HG02798 (cell line): ENCODE measurements at regions not wholly inside any gene's neighbourhood (a gene's known extent, or its start where the extent isn't known, plus 50 kb on each side); places are given as distances from the start of the nearest gene placed in this dataset.
A peak's percentile ranks its signal among the peaks of the same experiment; 100 is the strongest.

ENCODE experiments used
- ATAC-seq: cut with Tn5 transposase; IDR thresholded peaks from one replicate; pipeline ENCODE4 v1.9.1; 2021; ENCODE audit warnings: mild to moderate bottlenecking; ENCODE audit not compliant: unreplicated experiment, poor library complexity

- ATAC-seq, result no peak
These were observed 296.7 kb downstream of the FBXW7 start for GRCh38 chr4:152239216-152239615.

GRCh38 chr4:152236519-152237056 lies 299.3 kb downstream of the FBXW7 start:
- ATAC-seq, result no peak

GRCh38 chr4:152235718-152236117 lies 300.2 kb downstream of the FBXW7 start:
- no peak for ATAC-seq

GRCh38 chr4:152234571-152234970 lies 301.3 kb downstream of the FBXW7 start:
- ATAC-seq, result no peak

- no peak for ATAC-seq
These were observed 303.6 kb downstream of the FBXW7 start for GRCh38 chr4:152232271-152232670.

DNA sequence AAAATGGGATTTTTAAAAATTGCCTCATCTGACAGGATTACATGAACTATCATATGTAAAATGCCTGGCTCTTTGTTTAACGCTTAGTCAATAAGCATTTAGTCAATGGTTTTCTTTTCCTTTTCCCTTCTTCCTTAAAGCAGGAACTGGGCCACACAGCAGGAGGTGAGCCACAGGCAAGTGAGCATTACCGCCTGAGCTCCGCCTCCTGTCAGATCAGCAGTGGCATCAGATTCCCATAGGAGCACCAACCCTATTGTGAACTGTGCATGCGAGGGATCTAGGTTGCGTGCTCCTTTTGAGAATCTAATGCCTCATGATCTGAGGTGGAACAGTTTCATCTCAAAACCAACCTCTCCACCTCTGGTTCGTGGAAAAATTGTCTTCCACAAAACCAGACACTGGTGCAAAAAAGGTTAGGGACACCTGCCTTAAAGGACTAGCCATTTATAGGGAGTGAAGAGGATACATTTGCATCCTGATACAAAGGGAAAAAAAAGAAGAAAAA lies 306.1 kb downstream of the FBXW7 start:
- no peak for ATAC-seq

GRCh38 chr4:152225680-152226079 lies 310.2 kb downstream of the FBXW7 start:
- no peak for ATAC-seq

GRCh38 chr4:152224721-152225420 lies 311.0 kb downstream of the FBXW7 start:
- no peak for ATAC-seq

GRCh38 chr4:152224223-152224622 lies 311.7 kb downstream of the FBXW7 start:
- ATAC-seq, result no peak

GRCh38 chr4:152223600-152223999 lies 312.3 kb downstream of the FBXW7 start:
- no peak for ATAC-seq

GRCh38 chr4:152221816-152222516 lies 313.9 kb downstream of the FBXW7 start:
- no peak for ATAC-seq

- peak; percentile 67 for ATAC-seq
These were observed 315.7 kb downstream of the FBXW7 start for GRCh38 chr4:152220201-152220666.

- no peak for ATAC-seq
These were observed 317.3 kb downstream of the FBXW7 start for GRCh38 chr4:152218576-152218975.

DNA sequence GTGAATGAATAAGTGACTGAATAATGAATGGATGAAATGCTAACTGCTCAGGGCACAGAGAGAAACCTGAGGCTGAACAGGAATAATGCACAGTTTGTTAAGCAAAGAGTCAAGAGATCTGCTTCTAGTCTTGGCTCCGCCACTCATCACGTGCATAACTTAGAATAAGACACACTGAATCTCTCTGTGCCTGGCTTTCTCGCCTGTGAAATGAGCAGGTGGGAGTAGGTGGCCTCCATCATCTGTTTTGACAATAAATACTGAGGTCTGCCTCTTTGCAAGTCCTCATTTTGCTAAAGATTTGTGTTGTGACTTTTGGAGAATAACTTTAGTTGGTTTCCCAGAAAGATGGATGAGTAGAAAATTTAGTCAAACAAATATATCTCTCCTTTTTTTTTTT lies 318.0 kb downstream of the FBXW7 start:
- ATAC-seq, result no peak

DNA sequence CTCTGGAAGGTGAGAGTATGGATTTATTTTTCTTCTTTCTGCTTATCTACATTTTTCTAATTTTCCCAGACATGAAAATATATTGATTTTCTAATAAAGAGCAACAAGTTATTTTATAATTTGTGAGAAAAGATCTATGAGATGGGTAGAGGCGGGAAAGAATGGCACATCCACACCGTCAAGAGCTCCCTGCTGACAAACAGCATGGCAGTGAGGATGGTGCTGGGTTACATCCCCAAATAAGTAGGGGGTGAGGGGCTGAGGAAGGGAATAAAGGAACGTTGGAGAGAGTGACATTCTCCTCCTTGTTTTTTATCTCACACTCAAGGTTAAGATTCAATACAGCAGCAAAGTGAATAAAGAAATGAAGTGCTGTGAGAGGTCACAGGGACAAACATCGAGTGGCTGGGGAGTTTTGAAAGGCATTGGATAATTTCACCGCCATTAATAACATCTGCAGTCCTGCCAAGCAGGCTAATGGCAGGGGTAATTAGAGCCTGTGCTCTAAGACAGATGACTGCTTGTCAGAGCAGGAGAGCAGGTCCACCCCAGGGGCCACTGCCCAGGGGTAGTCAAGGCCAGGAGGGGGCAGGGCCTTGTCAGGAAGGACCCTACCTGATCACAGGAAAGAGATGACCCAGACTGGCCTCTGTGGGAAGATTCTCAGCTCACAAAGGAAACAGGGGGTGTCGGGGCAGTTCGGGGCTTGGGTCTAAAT lies 323.8 kb downstream of the FBXW7 start:
- ATAC-seq, result no peak

DNA sequence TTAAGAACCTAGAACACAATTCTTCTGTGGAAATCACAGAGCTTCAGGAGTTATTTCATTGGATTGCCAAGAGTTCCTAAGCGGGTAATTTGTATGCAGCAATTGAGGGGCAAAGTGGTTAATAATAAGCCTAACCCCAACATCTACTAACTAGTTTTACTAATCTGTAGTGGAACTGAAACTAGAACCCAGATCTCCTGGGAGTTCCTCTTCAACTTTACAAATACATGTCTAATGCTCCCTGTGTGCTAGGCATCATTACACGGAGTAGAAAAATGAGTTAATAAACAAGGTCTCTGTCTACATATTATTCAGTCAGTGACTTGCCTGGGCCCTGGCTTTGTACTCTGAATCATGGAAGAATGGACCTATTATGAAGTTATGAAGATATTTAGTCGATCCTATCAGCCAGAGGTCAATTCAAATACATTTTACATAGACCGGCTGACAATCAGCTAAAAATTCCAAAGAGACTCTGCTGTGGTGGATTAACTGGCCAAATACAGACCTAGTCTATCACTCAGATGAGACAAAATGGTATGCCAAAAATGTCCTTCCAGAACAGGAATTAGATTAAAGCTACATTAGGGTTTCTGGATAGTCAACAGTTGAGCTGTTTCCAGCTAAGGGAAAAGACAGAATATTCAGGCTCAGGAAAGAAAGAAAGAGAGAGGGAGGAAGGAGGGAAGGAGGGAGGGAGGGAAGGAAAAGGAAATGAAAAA lies 326.0 kb downstream of the FBXW7 start:
- ATAC-seq, result peak; percentile 81

DNA sequence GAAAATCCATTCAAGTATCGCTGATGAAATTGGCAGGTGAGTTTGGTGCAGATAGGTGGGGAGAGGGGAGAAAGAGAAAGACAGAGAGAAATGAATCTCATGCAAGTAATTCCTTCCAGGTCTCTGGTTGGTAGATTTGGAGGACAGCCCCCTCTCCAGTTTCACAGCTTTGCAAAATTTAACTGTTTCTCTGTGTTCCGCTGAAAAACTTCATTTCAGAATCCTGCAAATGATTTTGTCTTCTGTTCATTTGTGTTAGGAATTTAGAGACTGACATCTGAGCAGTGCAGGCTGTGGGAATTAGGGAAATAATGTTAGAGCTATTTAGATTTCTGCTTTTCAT lies 328.5 kb downstream of the FBXW7 start:
- ATAC-seq, result no peak

- ATAC-seq, result no peak
These were observed 329.1 kb downstream of the FBXW7 start for GRCh38 chr4:152206646-152207377.

GRCh38 chr4:152206185-152206584 lies 329.7 kb downstream of the FBXW7 start:
- ATAC-seq, result no peak

DNA sequence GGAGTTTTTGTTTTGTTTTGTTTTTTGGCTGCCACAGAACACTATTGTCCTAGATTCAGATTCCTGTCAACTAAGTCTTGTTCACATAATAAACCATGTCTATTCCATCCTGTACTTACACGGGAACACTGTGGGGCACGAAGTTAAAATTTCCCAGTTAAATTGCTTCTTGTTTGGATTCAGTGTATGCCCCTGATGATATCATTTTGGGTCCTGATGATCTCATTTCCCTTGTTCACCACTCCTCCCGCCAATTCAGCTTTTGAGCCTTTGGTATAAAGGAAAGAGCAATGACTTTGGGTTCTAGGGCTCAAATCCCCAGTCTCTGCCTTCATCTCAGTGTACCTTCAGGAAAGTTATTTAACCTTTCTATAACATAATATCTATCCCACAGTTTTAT lies 333.5 kb downstream of the FBXW7 start:
- no peak for ATAC-seq
